ENCODE measurements at regions not wholly inside any gene's neighbourhood (a gene's known extent, or its start where the extent isn't known, plus 50 kb on each side); places are given as distances from the start of the nearest gene placed in this dataset.

DNA sequence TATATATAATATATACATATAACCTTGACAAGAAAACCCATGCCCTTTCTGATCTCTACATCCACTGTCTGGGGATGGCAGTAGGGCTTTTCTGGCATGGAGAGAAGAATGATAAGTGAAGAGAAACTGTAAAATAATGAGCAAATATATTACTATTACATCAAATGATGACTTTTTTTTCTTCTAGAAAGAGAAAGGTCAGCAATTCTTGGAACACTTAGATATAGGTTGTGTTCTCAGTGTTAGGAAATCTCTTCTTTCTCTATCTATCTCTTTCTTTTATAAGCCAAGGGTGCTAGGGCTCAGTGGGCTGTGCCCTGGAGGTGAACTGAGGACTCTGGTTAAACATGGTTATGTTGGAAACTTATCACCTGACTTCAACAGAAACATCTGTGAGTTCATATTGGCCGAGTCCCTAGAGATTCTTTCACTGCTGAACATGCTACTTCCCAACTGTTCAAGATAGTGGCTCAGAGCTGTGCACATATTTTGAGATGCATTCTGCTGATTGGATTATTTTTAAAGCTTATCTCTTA is 265.1 kb downstream of the GBA3 start:
- TF ChIP-seq JUND (IDR thresholded peaks at IDR 0.05), result no peak
- TF ChIP-seq, protein P1, sequence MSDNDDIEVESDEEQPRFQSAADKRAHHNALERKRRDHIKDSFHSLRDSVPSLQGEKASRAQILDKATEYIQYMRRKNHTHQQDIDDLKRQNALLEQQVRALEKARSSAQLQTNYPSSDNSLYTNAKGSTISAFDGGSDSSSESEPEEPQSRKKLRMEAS (IDR thresholded peaks at IDR 0.05), result no peak
- TF ChIP-seq, protein P2, sequence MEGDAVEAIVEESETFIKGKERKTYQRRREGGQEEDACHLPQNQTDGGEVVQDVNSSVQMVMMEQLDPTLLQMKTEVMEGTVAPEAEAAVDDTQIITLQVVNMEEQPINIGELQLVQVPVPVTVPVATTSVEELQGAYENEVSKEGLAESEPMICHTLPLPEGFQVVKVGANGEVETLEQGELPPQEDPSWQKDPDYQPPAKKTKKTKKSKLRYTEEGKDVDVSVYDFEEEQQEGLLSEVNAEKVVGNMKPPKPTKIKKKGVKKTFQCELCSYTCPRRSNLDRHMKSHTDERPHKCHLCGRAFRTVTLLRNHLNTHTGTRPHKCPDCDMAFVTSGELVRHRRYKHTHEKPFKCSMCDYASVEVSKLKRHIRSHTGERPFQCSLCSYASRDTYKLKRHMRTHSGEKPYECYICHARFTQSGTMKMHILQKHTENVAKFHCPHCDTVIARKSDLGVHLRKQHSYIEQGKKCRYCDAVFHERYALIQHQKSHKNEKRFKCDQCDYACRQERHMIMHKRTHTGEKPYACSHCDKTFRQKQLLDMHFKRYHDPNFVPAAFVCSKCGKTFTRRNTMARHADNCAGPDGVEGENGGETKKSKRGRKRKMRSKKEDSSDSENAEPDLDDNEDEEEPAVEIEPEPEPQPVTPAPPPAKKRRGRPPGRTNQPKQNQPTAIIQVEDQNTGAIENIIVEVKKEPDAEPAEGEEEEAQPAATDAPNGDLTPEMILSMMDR (IDR thresholded peaks at IDR 0.05; ENCODE audit: low read depth, low read length, missing input control), result no peak
